T-helper 17 cell (primary cell): ENCODE measurements at regions not wholly inside any gene's neighbourhood (a gene's known extent, or its start where the extent isn't known, plus 50 kb on each side); places are given as distances from the start of the nearest gene placed in this dataset.
"Not testable (repeated sequence)": the region's sequence is repeated elsewhere in the genome, so short reads cannot be mapped to it uniquely, and the experiment has no call there.

Experiments
- ATAC-seq: fragments of 150-1000 bp; cut with Tn5 transposase; 2 replicates; pipeline ENCODE4 v1.10.0; 2021; ENCODE audit warnings: mild to moderate bottlenecking, moderate library complexity
- DNase-seq, 3 donors: peaks; one replicate each; pipeline versions ENCODE4 v3.0.0 to v3.0.0-alpha.2; 2020 to 2021
- H3K9me3 ChIP-seq: one replicate; pipeline ENCODE4 v1.7.0; 2013; ENCODE audit warnings: low read length, mild to moderate bottlenecking; ENCODE audit not compliant: control insufficient read depth, poor library complexity, severe bottlenecking
- H3K27ac Mint-ChIP-seq: one replicate; pipeline ENCODE4 v1.8.0; 2022; ENCODE audit warnings: mild to moderate bottlenecking, moderate library complexity, mixed read lengths
- H3K27me3 Mint-ChIP-seq: one replicate; pipeline ENCODE4 v1.8.0; 2022; ENCODE audit warnings: mixed read lengths
- H3K36me3 Mint-ChIP-seq: one replicate; pipeline ENCODE4 v1.8.0; 2022; ENCODE audit warnings: low read depth, mixed read lengths
- H3K4me1 Mint-ChIP-seq: one replicate; pipeline ENCODE4 v1.8.0; 2022; ENCODE audit warnings: mild to moderate bottlenecking, mixed read lengths
- H3K4me3 Mint-ChIP-seq: one replicate; pipeline ENCODE4 v1.8.0; 2022; ENCODE audit warnings: mild to moderate bottlenecking, moderate library complexity, mixed read lengths

DNA sequence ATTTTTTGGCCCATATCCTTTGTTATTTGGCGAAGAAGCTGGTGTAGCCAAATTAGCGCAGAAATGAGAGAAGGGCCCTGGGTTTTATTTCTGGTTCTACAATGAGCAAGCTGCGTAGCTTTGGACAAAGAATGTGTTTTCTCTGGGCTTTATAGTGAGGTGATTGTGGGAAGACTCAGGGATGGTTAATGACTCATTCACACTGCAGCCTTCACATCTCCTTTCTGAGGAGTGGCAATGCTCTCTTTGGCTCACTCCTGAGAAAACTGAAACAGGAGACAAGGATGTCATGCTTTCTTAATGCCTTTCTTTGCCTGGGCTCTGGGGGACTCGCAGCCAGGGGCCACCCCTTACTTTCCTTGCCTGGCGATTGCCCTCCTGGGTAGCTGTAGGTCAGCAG, 271.0 kb upstream of the PODXL start:
- H3K9me3 ChIP-seq = no peaks in the 10 kb centered on the region
- DNase-seq = no peak
- Mint-ChIP-seq H3K4me1 (no peaks in the 10 kb centered on the region), H3K4me3 (no peak overlapping the region), H3K27me3 (peaks cover 19% of the 10 kb centered on the region), H3K36me3 (no peaks in the 10 kb centered on the region), H3K27ac (no peak overlapping the region)
- no peak for ATAC-seq

DNA sequence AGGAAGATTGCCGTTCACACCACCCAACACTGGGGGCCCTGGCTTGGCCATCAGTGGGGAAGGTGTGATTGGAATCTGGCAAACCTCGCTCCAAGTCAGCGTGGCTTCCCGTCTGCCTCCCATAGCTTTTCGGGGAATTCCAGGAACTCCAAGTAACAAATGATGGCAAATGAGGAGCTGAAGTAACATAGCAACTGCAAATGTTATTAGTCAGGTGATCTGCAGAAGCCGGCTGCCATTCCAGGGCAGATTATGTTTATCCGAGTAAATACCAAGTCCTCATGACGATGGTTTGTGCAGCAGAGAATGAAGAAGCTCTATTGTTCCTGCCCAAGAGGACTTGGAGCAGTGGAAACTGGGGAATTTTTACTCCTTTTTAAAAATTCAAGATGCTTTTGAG, 270.5 kb upstream of the PODXL start:
- DNase-seq = no peak
- no peaks in the 10 kb centered on the region for H3K36me3 Mint-ChIP-seq
- no peak overlapping the region for H3K27ac Mint-ChIP-seq
- no peaks in the 10 kb centered on the region for H3K4me1 Mint-ChIP-seq
- H3K27me3 Mint-ChIP-seq = peaks cover 16% of the 10 kb centered on the region
- no peak overlapping the region for H3K4me3 Mint-ChIP-seq
- no peak for ATAC-seq
- no peaks in the 10 kb centered on the region for H3K9me3 ChIP-seq

DNA sequence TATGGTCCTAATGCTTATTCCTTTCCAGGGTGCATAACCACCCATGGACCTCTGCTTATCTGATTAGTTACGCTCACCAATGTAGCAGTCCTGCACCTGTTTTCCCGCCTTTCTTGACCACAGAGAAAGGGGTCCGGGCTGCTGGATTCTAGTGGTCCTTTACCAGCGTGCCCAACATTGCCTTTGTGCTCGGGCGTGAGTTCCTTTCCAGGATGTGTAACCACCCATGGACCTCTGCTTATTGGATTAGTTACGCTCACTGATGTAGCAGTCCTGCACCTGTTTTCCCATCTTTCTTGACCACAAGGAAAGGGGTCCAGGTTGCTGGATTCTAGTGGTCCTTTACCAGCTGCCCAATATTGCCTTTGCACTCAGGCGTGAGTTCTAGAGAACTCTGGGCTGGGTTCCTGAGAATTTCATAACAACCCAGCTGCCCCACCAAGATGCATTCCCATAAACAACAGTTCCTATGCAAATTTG, 267.6 kb upstream of the PODXL start:
- not testable (repeated sequence) for ATAC-seq, H3K27me3 Mint-ChIP-seq, H3K4me1 Mint-ChIP-seq, H3K9me3 ChIP-seq, DNase-seq, H3K27ac Mint-ChIP-seq, H3K4me3 Mint-ChIP-seq, H3K36me3 Mint-ChIP-seq

DNA sequence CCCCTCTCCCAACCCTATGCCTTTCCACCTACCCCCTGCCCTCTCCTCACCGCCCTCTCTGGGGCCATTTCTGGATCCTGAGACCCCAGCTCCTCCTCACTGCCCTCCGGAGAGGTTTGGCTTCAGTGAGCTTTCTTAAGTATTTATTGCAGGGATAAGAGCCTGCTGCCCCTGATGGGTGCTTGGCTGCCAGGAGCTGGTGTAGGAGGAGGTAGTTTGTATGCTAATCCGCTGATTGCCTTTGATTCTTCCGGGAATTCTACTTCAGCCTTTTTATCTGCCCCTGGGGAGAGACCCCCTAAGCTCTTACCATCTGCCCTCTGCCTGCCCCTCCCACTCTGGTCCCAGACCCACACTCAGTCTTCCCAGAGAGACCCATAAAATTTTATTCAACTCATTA, 263.5 kb upstream of the PODXL start:
- DNase-seq (no peak), ATAC-seq (no peak)
- no peaks in the 10 kb centered on the region for H3K9me3 ChIP-seq
- H3K27me3 Mint-ChIP-seq = peaks cover 8% of the 10 kb centered on the region
- H3K4me3 Mint-ChIP-seq = no peak overlapping the region
- H3K36me3 Mint-ChIP-seq = no peaks in the 10 kb centered on the region
- H3K4me1 Mint-ChIP-seq = no peaks in the 10 kb centered on the region
- no peak overlapping the region for H3K27ac Mint-ChIP-seq

- no peak overlapping the region for H3K27ac Mint-ChIP-seq
- DNase-seq (no peak), ATAC-seq (no peak)
- no peaks in the 10 kb centered on the region for H3K36me3 Mint-ChIP-seq
- H3K4me3 Mint-ChIP-seq = no peak overlapping the region
- H3K4me1 Mint-ChIP-seq = no peaks in the 10 kb centered on the region
- no peaks in the 10 kb centered on the region for H3K9me3 ChIP-seq
- H3K27me3 Mint-ChIP-seq = peaks cover 8% of the 10 kb centered on the region
Observed at GRCh38 chr7:131816391-131817007, 260.1 kb upstream of the PODXL start.

- DNase-seq (no peak), ATAC-seq (no peak)
- Mint-ChIP-seq H3K36me3 (no peaks in the 10 kb centered on the region), H3K4me1 (no peaks in the 10 kb centered on the region), H3K27ac (no peak overlapping the region), H3K4me3 (no peak overlapping the region), H3K27me3 (peaks cover 35% of the 10 kb centered on the region)
- H3K9me3 ChIP-seq = no peaks in the 10 kb centered on the region
Observed at GRCh38 chr7:131808736-131809135, 252.3 kb upstream of the PODXL start.

DNA sequence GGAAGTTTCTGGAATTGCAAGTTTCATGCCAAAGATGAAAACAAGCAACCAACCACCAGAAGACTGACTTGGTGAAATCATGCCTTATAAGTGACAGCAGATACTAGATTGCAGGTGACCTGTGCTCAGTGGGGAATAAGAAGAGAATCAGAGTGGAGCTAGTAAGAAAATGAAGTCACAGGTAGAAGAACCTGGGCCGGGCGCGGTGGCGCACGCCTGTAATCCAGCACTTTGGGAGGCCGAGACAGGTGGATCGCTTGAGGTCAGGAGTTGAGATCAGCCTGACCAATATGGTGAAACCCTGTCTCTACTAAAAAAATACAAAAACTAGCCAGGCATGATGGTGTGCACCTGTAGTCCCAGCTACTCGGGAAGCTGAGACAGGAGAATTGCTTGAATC, 251.7 kb upstream of the PODXL start:
- not testable (repeated sequence) for ATAC-seq, H3K9me3 ChIP-seq, H3K4me1 Mint-ChIP-seq, H3K36me3 Mint-ChIP-seq, H3K4me3 Mint-ChIP-seq, DNase-seq, H3K27ac Mint-ChIP-seq
- peaks cover 36% of the 10 kb centered on the region for H3K27me3 Mint-ChIP-seq

DNA sequence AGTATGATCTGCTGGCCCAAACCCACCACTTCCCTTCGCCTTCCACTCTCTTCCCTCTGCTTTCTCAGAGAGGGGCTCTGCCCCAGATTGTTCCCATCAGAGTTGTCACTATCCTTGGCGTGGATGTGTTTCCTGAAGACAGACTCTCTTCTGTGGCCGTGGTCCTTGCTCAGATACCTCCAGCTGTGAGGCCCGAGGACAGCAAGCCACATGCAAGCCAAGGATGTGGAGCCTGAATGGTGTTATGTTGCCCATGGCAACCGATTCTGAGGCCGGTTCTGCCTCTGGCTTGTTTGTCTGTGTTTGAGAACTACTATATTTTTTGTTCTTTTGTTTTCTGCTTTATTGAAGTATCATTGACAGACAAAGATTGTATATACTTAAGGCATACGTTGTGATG, 247.4 kb upstream of the PODXL start:
- Mint-ChIP-seq H3K27ac (no peak overlapping the region), H3K4me1 (no peaks in the 10 kb centered on the region), H3K27me3 (peaks cover 30% of the 10 kb centered on the region), H3K36me3 (no peaks in the 10 kb centered on the region), H3K4me3 (no peak overlapping the region)
- no peaks in the 10 kb centered on the region for H3K9me3 ChIP-seq
- DNase-seq (no peak), ATAC-seq (no peak)

GRCh38 chr7:131802195-131802864, 245.9 kb upstream of the PODXL start:
- Mint-ChIP-seq H3K4me3 (no peak overlapping the region), H3K4me1 (no peaks in the 10 kb centered on the region), H3K36me3 (no peaks in the 10 kb centered on the region), H3K27me3 (peaks cover 44% of the 10 kb centered on the region), H3K27ac (no peak overlapping the region)
- H3K9me3 ChIP-seq = no peaks in the 10 kb centered on the region
- DNase-seq (no peak), ATAC-seq (no peak)

DNA sequence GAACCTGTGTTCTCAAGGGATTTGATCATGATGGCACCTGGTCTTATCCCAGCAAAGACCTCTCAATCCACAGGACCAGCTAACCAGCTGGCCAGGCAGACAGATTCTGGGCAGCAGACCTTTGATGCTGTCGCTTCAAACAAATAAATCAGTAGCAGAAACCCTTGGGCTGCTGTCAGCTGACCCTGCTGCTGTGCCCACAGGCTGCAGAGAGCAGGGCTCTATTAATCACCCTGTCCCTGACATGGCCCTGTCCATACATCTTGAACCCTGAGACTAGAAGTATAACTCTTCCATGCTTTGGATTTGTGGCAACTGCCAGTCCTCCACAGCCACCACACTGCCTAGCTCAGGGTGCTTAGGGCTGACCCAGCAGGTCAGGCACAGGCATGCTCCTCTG, 244.1 kb upstream of the PODXL start:
- Mint-ChIP-seq H3K27me3 (peaks cover 39% of the 10 kb centered on the region), H3K4me1 (no peaks in the 10 kb centered on the region), H3K27ac (no peak overlapping the region), H3K4me3 (no peak overlapping the region), H3K36me3 (no peaks in the 10 kb centered on the region)
- H3K9me3 ChIP-seq = no peaks in the 10 kb centered on the region
- DNase-seq = no peak
- ATAC-seq = no peak

- Mint-ChIP-seq H3K27me3 (peaks cover 40% of the 10 kb centered on the region), H3K36me3 (no peaks in the 10 kb centered on the region), H3K27ac (no peak overlapping the region), H3K4me3 (no peak overlapping the region), H3K4me1 (no peaks in the 10 kb centered on the region)
- H3K9me3 ChIP-seq = no peaks in the 10 kb centered on the region
- no peak for DNase-seq
- no peak for ATAC-seq
Observed at GRCh38 chr7:131800008-131800407, 243.6 kb upstream of the PODXL start.

DNA sequence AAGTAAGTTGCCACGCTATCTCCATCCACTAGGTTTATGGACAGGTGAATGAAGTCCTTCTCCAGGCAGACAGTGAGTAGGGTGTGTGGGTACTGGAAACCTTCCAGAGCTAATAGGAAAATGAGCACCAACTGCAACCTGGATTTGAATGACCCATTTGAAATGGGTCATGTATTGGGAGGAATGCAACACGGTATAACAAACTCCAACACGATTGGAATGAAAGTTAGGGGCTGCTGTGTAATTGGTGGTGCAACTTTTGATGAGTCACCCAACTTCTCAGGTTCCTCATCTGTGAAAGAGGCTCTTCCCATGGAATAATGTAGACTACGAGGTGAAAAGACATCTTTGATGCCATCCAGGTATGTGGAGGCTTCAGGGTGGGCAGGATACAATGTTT, 241.4 kb upstream of the PODXL start:
- no peaks in the 10 kb centered on the region for H3K4me1 Mint-ChIP-seq
- no peaks in the 10 kb centered on the region for H3K36me3 Mint-ChIP-seq

GRCh38 chr7:131795400-131795799, 239.0 kb upstream of the PODXL start:
- Mint-ChIP-seq H3K27ac (no peak overlapping the region), H3K36me3 (no peaks in the 10 kb centered on the region), H3K4me1 (no peaks in the 10 kb centered on the region), H3K4me3 (no peak overlapping the region), H3K27me3 (peaks cover 48% of the 10 kb centered on the region)
- DNase-seq (no peak), ATAC-seq (no peak)
- H3K9me3 ChIP-seq = no peaks in the 10 kb centered on the region

More for the DNA sequence above, 241.4 kb upstream of the PODXL start:
- H3K27me3 Mint-ChIP-seq = peaks cover 39% of the 10 kb centered on the region
- no peak for ATAC-seq
- H3K4me3 Mint-ChIP-seq = no peak overlapping the region
- no peak overlapping the region for H3K27ac Mint-ChIP-seq
- no peak for DNase-seq
- H3K9me3 ChIP-seq = no peaks in the 10 kb centered on the region

- H3K9me3 ChIP-seq = no peaks in the 10 kb centered on the region
- Mint-ChIP-seq H3K27ac (no peak overlapping the region), H3K4me3 (no peak overlapping the region), H3K36me3 (no peaks in the 10 kb centered on the region), H3K4me1 (no peaks in the 10 kb centered on the region), H3K27me3 (peaks cover 42% of the 10 kb centered on the region)
- DNase-seq = no peak
- ATAC-seq = no peak
Observed at GRCh38 chr7:131792311-131792710, 235.9 kb upstream of the PODXL start.
